ENCODE measurements at regions not wholly inside any gene's neighbourhood (a gene's known extent, or its start where the extent isn't known, plus 50 kb on each side); places are given as distances from the start of the nearest gene placed in this dataset.

- DNase-seq (ENCODE audit: low read depth, low spot score): no peak
- H3K4me3 ChIP-seq (ENCODE audit: low read depth, low read length): no peak overlapping the region
- CTCF ChIA-PET: no interaction called here
- no peak for TF ChIP-seq CTCF (IDR thresholded peaks at IDR 0.05; ENCODE audit: insufficient read depth, low read length, missing control alignments)
- POLR2A ChIA-PET: no interaction called here
These were observed 60.0 kb upstream of the DIO3 start for GRCh38 chr14:101501341-101501740.

- ChIA-PET CTCF (no interaction called here), POLR2A (no interaction called here)
- H3K4me3 ChIP-seq (ENCODE audit: low read depth, low read length): no peak overlapping the region
- no peak for DNase-seq (ENCODE audit: low read depth, low spot score)
- no peak for TF ChIP-seq CTCF (IDR thresholded peaks at IDR 0.05; ENCODE audit: insufficient read depth, low read length, missing control alignments)
These were observed 59.3 kb upstream of the DIO3 start for GRCh38 chr14:101501858-101502615.

GRCh38 chr14:101502761-101503392 is 58.4 kb upstream of the DIO3 start:
- no peak for TF ChIP-seq CTCF (IDR thresholded peaks at IDR 0.05; ENCODE audit: insufficient read depth, low read length, missing control alignments)
- ChIA-PET CTCF (no interaction called here), POLR2A (no interaction called here)
- no peak for DNase-seq (ENCODE audit: low read depth, low spot score)
- no peak overlapping the region for H3K4me3 ChIP-seq (ENCODE audit: low read depth, low read length)

- no peak overlapping the region for H3K4me3 ChIP-seq (ENCODE audit: low read depth, low read length)
- POLR2A ChIA-PET: no interaction called here
- DNase-seq (ENCODE audit: low read depth, low spot score): no peak
- CTCF ChIA-PET: no interaction called here
- no peak for TF ChIP-seq CTCF (IDR thresholded peaks at IDR 0.05; ENCODE audit: insufficient read depth, low read length, missing control alignments)
These were observed 57.7 kb upstream of the DIO3 start for GRCh38 chr14:101503431-101504095.

- CTCF ChIA-PET: no interaction called here
- no peak overlapping the region for H3K4me3 ChIP-seq (ENCODE audit: low read depth, low read length)
These were observed 57.0 kb upstream of the DIO3 start for GRCh38 chr14:101504096-101504948.

More at GRCh38 chr14:101504096-101504948, 57.0 kb upstream of the DIO3 start:
- POLR2A ChIA-PET: no interaction called here
- no peak for DNase-seq (ENCODE audit: low read depth, low spot score)
- no peak for TF ChIP-seq CTCF (IDR thresholded peaks at IDR 0.05; ENCODE audit: insufficient read depth, low read length, missing control alignments)

Measured in AG04449 (cell line).